IPS DF 6.9 (cell line): ENCODE measurements at regions not wholly inside any gene's neighbourhood (a gene's known extent, or its start where the extent isn't known, plus 50 kb on each side); places are given as distances from the start of the nearest gene placed in this dataset.

Source experiments
- DNase-seq: peaks from one replicate; pipeline ENCODE4 v3.0.0-alpha.2; 2013; ENCODE audit warnings: low read depth, low spot score
- H3K27ac ChIP-seq: one replicate; pipeline ENCODE4 v1.5.1; 2013; ENCODE audit warnings: low read length, control low read depth
- H3K27me3 ChIP-seq: 2 replicates; pipeline ENCODE4 v1.6.1; 2013; ENCODE audit warnings: mild to moderate bottlenecking, low read length; ENCODE audit not compliant: control insufficient read depth, insufficient read depth
- H3K36me3 ChIP-seq: 2 replicates; pipeline ENCODE4 v1.6.1; 2013; ENCODE audit warnings: low read length; ENCODE audit not compliant: control insufficient read depth, insufficient read depth
- H3K4me1 ChIP-seq: 2 replicates; pipeline ENCODE4 v1.6.1; 2013; ENCODE audit warnings: low read length; ENCODE audit not compliant: control insufficient read depth, insufficient read depth
- H3K4me3 ChIP-seq: 2 replicates; pipeline ENCODE4 v1.5.1; 2013; ENCODE audit warnings: mild to moderate bottlenecking, low read length
- H3K9me3 ChIP-seq: 2 replicates; pipeline ENCODE4 v1.6.1; 2013; ENCODE audit warnings: low read length, inconsistent platforms; ENCODE audit not compliant: control insufficient read depth, insufficient read depth
- WGBS: extraction: QIAGEN DNeasy Blood & Tissue Kit; methylation state at CpG from one replicate; pipeline ENCODE4 v1.1.7; 2013; ENCODE audit warnings: mixed read lengths, missing lambda C conversion rate; ENCODE audit not compliant: insufficient read length, insufficient coverage; 5-methylcytosine and 5-hydroxymethylcytosine counted together

DNA sequence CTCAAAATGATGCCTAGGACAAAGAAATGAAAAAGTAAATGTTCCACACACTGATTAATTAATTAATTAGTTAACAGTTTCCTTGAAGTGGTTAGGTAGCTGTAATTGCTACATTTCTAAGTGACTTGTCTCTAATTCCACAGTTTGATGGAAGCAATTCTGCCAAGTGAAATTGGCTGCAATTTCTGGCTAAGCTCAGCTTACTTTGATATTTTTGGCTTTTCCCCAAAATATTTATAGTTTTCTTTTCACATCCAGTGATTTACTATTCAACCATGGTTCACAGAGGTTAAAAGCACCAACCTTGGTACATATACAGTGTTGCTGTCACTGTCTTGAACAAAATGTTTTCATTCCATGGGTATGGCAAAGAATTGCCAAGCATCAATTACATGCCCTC is 459.5 kb upstream of the CDH20 start:
- no peaks in the 10 kb centered on the region for H3K36me3 ChIP-seq
- no peak overlapping the region for H3K27ac ChIP-seq
- H3K4me3 ChIP-seq = no peak overlapping the region
- no peak for DNase-seq
- no peaks in the 10 kb centered on the region for H3K9me3 ChIP-seq
- H3K27me3 ChIP-seq = no peaks in the 10 kb centered on the region
- H3K4me1 ChIP-seq = no peaks in the 10 kb centered on the region

DNA sequence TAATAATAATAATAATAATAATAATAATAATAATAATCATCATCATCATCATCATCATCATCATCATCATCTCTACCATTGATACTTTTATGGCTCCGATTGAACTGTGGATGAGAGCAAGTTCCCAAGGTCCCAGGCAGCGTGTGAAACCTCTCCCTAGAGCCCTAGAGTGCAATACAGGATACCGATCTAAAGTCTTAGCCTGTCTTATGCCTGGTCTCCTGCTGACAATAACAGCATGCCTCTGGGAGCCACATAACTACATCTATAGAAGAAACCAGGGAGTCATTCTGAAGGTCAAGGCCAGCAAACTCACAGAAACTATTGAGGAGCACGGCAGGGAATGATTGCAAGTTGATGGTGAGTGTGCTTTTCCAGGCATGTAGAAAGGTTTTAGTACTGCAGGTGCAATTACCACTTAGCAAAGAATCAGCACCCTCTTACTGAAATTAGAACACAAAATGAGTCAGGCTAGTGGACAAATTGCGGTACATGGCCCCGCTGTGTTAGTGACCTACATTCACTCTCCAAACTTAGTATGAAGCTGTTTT is 457.2 kb upstream of the CDH20 start:
- Histone ChIP-seq H3K4me1 (no peaks in the 10 kb centered on the region), H3K36me3 (no peaks in the 10 kb centered on the region), H3K4me3 (no peak overlapping the region), H3K27me3 (no peaks in the 10 kb centered on the region), H3K9me3 (no peaks in the 10 kb centered on the region), H3K27ac (no peak overlapping the region)
- WGBS = no CpG with 5 or more reads among the region's 6 CpGs
- DNase-seq = no peak

DNA sequence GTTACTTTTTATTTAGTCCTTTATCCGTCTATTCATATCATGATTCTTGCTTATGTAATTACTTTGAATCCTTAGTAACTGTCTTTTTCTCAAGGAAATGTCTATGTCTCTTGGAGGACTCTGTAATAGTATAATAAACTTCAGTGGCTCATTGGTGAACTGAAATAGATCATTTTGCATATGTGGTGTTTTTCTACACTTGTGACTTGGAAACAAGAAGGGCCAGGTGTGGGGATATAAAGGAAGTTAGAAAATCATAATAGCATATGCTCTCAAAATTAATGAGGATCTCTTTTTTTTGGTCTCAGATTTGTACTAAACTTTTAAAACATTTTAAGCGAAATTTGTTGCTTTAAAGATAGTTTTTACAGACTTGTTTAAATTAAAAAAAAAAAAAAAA is 453.0 kb upstream of the CDH20 start:
- Histone ChIP-seq H3K27me3 (no peaks in the 10 kb centered on the region), H3K27ac (no peak overlapping the region), H3K4me1 (no peaks in the 10 kb centered on the region), H3K9me3 (no peaks in the 10 kb centered on the region), H3K4me3 (no peak overlapping the region), H3K36me3 (no peaks in the 10 kb centered on the region)
- no peak for DNase-seq
- no CpG with 5 or more reads among the region's 2 CpGs for WGBS

DNA sequence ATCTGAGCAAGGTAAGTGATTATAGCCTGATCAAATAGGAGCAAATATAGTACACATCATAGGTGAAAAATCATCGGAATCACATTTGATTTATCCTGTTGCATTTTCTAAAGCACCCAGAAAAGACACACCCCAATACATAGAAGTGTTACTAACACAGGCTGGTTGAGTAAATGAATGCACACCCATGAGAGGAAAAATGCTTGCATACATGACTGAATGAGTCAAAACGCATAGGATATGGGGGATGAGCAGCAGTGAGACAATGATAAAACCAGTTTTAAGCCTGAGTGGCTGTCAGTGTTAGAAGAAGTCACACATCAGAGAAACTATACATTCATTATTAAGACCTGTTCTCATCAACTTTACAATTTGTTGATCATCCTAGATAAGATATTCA is 449.6 kb upstream of the CDH20 start:
- Histone ChIP-seq H3K9me3 (no peaks in the 10 kb centered on the region), H3K4me1 (no peaks in the 10 kb centered on the region), H3K36me3 (no peaks in the 10 kb centered on the region), H3K27ac (no peak overlapping the region), H3K27me3 (no peaks in the 10 kb centered on the region), H3K4me3 (no peak overlapping the region)
- no CpG with 5 or more reads among the region's 2 CpGs for WGBS
- no peak for DNase-seq

DNA sequence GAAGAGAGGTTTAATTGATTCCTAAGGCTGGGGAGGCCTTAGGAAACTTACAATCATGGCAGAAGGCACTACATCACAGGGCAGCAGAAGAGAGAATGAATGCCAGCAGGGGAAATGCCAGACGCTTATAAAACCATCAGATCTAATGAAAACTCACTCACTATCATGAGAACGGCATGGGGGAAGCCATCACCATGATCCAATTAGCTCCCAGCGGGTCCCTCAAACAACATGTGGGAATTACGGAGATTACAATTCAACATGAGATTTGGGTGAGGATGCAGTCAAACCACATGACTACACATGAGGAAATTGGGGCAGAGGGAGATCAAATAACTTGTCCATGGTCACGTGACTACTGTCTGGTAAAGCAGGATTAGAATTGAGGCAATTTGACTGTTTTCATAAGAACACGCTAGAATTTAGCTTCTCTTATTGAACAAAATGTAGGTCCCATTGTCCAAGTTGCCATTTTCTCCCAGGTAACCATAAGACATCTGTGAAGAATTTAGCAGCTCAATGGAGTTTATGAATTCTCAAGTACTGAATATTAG is 445.1 kb upstream of the CDH20 start:
- DNase-seq = no peak
- H3K27me3 ChIP-seq = no peaks in the 10 kb centered on the region

DNA sequence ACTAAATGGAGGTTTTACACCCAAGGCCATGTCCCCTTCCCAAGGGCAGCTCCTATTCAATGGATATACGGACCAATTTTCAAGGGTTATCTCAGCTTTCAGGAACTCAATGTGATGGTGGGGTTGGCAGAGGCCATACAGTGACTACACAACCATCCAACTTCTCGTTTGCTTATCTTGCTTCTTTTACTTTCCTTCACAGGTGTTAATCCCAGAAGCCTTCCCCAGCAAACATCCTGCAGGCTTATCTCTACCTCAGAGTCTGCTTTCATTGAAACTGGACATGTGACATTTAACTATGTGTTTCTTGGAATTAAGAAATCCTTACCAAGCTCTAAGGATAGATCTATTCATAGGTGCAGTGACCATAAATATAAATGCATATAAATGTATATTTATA is 443.8 kb upstream of the CDH20 start:
- WGBS = no CpG with 5 or more reads among the region's 2 CpGs
- no peaks in the 10 kb centered on the region for H3K27me3 ChIP-seq
- H3K9me3 ChIP-seq = no peaks in the 10 kb centered on the region
- no peaks in the 10 kb centered on the region for H3K36me3 ChIP-seq
- H3K27ac ChIP-seq = no peak overlapping the region
- no peaks in the 10 kb centered on the region for H3K4me1 ChIP-seq
- no peak for DNase-seq
- no peak overlapping the region for H3K4me3 ChIP-seq

More for the DNA sequence above, 445.1 kb upstream of the CDH20 start:
- WGBS = no CpG with 5 or more reads among the region's 6 CpGs
- no peaks in the 10 kb centered on the region for H3K36me3 ChIP-seq
- H3K27ac ChIP-seq = no peak overlapping the region
- no peaks in the 10 kb centered on the region for H3K9me3 ChIP-seq
- no peak overlapping the region for H3K4me3 ChIP-seq
- no peaks in the 10 kb centered on the region for H3K4me1 ChIP-seq

DNA sequence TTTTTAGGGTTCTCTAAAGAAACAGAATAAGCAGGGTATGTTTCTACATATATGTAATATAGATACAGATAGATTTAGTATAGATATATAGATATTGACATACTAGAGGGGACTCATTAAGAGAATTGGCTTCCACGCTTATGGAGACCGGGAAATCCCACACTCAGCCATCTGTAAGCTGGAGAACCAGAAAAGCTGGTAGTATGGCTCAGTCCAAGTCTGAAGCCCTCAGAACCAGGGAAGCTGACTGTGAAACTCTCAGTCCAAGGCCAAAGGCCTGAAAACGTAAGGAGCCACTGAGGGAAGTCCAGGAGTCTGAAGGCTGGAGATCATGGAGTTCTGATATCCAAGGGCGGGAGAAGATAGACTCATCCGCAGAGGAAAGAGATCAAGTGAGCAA is 441.3 kb upstream of the CDH20 start:
- Histone ChIP-seq H3K4me1 (no peaks in the 10 kb centered on the region), H3K4me3 (no peak overlapping the region), H3K9me3 (no peaks in the 10 kb centered on the region), H3K36me3 (no peaks in the 10 kb centered on the region), H3K27me3 (no peaks in the 10 kb centered on the region), H3K27ac (no peak overlapping the region)
- DNase-seq = no peak
- WGBS = no CpG with 5 or more reads among the region's 5 CpGs

DNA sequence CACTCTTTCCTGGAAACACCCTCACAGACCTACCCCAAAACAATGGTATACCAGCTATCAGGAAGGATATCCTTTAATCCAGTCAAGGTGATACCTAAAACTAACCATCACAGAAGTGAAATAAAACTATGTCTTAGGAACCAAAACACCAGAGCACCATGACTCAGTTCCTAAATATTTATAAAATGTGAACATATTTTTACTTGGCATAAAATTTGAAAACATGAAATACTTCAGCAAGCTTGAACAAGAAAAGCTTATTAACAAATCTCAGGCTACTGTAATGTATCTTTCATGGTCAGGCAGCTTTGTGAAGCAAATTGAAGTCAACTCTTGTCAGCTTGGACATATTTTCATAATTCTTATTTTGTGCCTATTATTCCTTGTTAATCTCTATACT is 440.8 kb upstream of the CDH20 start:
- DNase-seq = no peak
- H3K4me1 ChIP-seq = no peaks in the 10 kb centered on the region
- no peak overlapping the region for H3K4me3 ChIP-seq
- no peaks in the 10 kb centered on the region for H3K9me3 ChIP-seq
- H3K27ac ChIP-seq = no peak overlapping the region
- no peaks in the 10 kb centered on the region for H3K27me3 ChIP-seq
- no peaks in the 10 kb centered on the region for H3K36me3 ChIP-seq

DNA sequence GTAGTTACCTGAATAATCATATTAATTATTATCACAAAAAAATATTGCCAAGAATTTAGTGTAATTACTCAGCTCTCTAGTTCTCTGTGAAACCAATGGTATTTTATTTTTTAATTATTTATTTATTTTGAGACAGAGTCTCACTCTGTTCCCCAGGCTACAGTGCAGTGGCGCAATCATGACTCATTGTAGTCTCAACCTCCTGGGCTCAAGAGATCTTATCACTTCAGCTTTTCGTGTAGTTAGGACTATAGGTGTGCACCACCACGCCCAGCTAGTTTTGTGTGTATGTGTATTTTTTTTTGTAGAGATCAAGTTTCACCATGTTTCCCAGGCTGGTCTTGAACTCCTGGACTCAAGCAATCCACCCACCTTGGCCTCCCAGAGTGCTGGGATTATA is 440.4 kb upstream of the CDH20 start:
- Histone ChIP-seq H3K9me3 (no peaks in the 10 kb centered on the region), H3K4me1 (no peaks in the 10 kb centered on the region), H3K27me3 (no peaks in the 10 kb centered on the region), H3K4me3 (no peak overlapping the region), H3K36me3 (no peaks in the 10 kb centered on the region), H3K27ac (no peak overlapping the region)
- DNase-seq = no peak
- WGBS = no CpG with 5 or more reads among the region's 3 CpGs

DNA sequence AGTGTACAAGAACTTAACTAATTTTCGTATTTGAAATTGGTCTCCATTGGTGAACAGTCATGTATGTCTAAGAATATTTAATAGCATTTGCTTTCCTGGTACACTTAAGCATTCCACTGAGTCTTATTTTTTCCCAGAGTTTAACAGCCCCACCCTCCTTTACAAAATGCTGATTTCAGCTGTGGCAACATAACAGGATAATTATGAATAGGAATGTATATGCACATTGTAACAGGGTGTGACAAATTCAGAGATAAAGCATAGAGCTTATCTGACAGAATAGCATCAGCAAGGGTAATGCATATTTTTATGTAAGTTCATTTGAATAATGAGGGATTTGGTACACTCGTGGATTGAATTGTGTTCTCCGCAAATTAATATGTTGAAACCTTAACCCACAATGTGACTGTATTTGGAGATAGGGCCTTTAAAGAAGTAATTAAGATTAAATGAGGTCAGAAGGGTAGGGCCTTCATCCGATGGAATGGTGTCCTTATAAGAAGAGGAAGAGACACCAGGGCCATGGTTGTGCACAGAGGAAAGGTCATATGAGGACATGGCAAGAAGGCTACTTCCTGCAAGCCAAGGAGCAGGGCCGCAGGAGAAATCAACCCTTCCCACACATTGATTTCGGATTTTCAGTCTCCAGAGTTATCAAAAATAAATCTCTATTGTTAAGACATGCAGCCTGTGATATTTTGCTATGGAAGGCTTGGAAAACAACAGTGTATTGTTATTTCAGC is 439.7 kb upstream of the CDH20 start:
- Histone ChIP-seq H3K27me3 (no peaks in the 10 kb centered on the region), H3K9me3 (no peaks in the 10 kb centered on the region), H3K4me1 (no peaks in the 10 kb centered on the region), H3K4me3 (no peak overlapping the region), H3K36me3 (no peaks in the 10 kb centered on the region), H3K27ac (no peak overlapping the region)
- DNase-seq = no peak
- WGBS = no CpG with 5 or more reads among the region's 6 CpGs
